ENCODE measurements at regions not wholly inside any gene's neighbourhood (a gene's known extent, or its start where the extent isn't known, plus 50 kb on each side); places are given as distances from the start of the nearest gene placed in this dataset.
A peak's percentile ranks its signal among the peaks of the same experiment; 100 is the strongest.

GRCh38 chr11:36818410-36818809 is 220.4 kb upstream of the RAG2 start:
- intact Hi-C loops (cut with micrococcal nuclease; ENCODE audit: unreplicated experiment): no loop called here
- in situ Hi-C loops (cut with HindIII; ENCODE audit: extremely low pct_ligation_motif_present, low pct_unique_long_range_greater_than_20kb): no loop called here
- Histone ChIP-seq H3K79me2 (ENCODE audit: insufficient read depth, low read length) (no peaks in the 10 kb centered on the region), H2AFZ (ENCODE audit: low read length) (no peak overlapping the region), H4K20me1 (ENCODE audit: insufficient read depth, low read length) (no peaks in the 10 kb centered on the region), H3K27me3 (ENCODE audit: control insufficient read depth in 1 of 2, insufficient read depth in 2 of 2, low read length in 2 of 2) (no peaks in the 10 kb centered on the region), H3K9me3 (ENCODE audit: low read length) (no peaks in the 10 kb centered on the region), H3K9ac (ENCODE audit: insufficient read depth, low read depth, low read length) (no peak overlapping the region), H3K4me1 (ENCODE audit: insufficient read depth, low read length) (no peaks in the 10 kb centered on the region), H3K4me3 (replicated peaks in 1 of 3; ENCODE audit: insufficient read depth in 1 of 3, low read depth in 2 of 3, low read length in 3 of 3) (no peak overlapping the region), H3K36me3 (replicated peaks in 1 of 2; ENCODE audit: control insufficient read depth in 1 of 2, insufficient read depth in 2 of 2, low read length in 2 of 2) (no peaks in the 10 kb centered on the region), H3K27ac (ENCODE audit: extremely low read length, insufficient read depth, low read length) (no peak overlapping the region), H3K4me2 (ENCODE audit: low read depth, low read length) (no peak overlapping the region)
- POLR2A ChIA-PET: no interaction called here
- no TSS peak for BruUV-seq (replicated peaks)
- DNase-seq (ENCODE audit: low spot score) (no peak), FAIRE-seq (no peak), ATAC-seq (peak; percentile 64)
- WGBS (ENCODE audit: low lambda C conversion rate): 14% methylated on average over 2 of the region's 2 CpGs
- no peak for TF ChIP-seq REPIN1 (CRISPR knock-in tag; IDR thresholded peaks at IDR 0.05; ENCODE audit: borderline replicate concordance, low read depth)
- TF ChIP-seq ZNF574 (CRISPR knock-in tag; IDR thresholded peaks at IDR 0.05): peak; percentile 44
- TF ChIP-seq, protein P1, sequence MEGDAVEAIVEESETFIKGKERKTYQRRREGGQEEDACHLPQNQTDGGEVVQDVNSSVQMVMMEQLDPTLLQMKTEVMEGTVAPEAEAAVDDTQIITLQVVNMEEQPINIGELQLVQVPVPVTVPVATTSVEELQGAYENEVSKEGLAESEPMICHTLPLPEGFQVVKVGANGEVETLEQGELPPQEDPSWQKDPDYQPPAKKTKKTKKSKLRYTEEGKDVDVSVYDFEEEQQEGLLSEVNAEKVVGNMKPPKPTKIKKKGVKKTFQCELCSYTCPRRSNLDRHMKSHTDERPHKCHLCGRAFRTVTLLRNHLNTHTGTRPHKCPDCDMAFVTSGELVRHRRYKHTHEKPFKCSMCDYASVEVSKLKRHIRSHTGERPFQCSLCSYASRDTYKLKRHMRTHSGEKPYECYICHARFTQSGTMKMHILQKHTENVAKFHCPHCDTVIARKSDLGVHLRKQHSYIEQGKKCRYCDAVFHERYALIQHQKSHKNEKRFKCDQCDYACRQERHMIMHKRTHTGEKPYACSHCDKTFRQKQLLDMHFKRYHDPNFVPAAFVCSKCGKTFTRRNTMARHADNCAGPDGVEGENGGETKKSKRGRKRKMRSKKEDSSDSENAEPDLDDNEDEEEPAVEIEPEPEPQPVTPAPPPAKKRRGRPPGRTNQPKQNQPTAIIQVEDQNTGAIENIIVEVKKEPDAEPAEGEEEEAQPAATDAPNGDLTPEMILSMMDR (CRISPR knock-in tag; IDR thresholded peaks at IDR 0.05): peak; percentile 24
- no peak for TF ChIP-seq GABPA (IDR thresholded peaks at IDR 0.05; ENCODE audit: low read depth, low read length)
- 0 out of 2 replicates have a peak, but pooled peaks have one; percentile 21 for TF ChIP-seq GABPA (CRISPR knock-in tag; IDR thresholded peaks at IDR 0.05; ENCODE audit: low read depth)
- CTCF ChIA-PET (ENCODE audit: low intra/inter-chr PET ratio, low total read pairs): no interaction called here

Data from HepG2 (cell line).